ENCODE measurements at regions not wholly inside any gene's neighbourhood (a gene's known extent, or its start where the extent isn't known, plus 50 kb on each side); places are given as distances from the start of the nearest gene placed in this dataset.

DNA sequence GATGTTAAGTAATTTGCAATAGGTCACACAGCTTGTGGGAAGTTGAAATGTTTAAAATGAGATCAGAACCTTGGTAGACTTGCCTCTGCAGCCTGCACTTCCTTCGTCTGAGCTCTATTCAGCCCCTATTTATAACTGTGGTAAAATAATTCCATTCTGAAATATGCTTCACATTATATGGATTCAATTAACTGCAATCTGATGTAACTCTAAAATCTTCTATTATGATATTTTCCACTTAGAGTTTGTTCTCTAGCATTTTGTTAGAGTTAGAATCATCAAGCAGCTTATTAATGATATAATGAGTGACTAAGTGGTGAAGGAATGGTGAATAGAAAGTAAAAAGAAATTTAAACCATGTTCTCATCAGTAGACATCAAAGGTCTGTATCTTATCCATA lies 139.6 kb upstream of the ARHGAP28 start:
- TF ChIP-seq, protein P1, sequence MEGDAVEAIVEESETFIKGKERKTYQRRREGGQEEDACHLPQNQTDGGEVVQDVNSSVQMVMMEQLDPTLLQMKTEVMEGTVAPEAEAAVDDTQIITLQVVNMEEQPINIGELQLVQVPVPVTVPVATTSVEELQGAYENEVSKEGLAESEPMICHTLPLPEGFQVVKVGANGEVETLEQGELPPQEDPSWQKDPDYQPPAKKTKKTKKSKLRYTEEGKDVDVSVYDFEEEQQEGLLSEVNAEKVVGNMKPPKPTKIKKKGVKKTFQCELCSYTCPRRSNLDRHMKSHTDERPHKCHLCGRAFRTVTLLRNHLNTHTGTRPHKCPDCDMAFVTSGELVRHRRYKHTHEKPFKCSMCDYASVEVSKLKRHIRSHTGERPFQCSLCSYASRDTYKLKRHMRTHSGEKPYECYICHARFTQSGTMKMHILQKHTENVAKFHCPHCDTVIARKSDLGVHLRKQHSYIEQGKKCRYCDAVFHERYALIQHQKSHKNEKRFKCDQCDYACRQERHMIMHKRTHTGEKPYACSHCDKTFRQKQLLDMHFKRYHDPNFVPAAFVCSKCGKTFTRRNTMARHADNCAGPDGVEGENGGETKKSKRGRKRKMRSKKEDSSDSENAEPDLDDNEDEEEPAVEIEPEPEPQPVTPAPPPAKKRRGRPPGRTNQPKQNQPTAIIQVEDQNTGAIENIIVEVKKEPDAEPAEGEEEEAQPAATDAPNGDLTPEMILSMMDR (IDR thresholded peaks at IDR 0.05; ENCODE audit: extremely low read depth, missing control alignments): no peak
- no peak for DNase-seq (ENCODE audit: low spot score)

DNA sequence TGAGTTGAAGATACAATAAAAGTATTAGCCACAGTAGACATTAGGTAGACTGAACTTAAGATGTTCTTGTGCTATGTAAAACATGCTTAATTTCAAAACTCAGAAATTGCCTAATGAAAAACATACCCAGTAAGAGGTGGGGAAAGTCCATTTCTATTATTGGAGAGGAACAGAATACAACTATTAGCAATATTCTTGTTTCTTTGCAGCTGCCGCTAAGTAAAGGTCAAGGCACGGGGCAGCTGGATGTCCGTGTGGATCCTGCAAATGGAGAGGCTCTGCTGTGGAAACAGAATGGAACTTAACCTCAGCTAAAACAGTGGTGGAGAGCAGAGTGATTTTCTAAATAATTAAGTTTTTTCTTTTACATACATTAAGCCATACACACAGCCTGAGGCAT lies 139.2 kb upstream of the ARHGAP28 start:
- DNase-seq (ENCODE audit: low spot score): no peak
- TF ChIP-seq, protein P1 (IDR thresholded peaks at IDR 0.05; ENCODE audit: extremely low read depth, missing control alignments): no peak

DNA sequence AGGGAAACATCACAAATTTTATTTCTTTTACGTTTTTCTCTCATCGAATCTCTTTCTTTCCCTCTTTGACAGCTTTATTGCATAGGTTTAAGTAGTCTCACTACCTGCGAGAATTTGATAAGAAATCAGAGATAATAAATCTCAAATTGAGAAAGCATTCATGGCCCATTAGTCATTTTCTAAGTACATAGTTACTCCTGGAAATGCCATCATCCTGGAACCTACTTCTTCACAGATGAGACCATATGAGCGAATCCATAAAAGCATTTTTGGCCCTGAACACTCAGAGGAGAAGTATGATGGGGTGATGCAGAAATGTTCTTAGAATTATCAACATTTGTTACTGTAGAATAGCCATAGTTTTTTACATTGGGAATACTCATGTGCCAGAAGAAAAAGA lies 138.0 kb upstream of the ARHGAP28 start:
- no peak for DNase-seq (ENCODE audit: low spot score)
- TF ChIP-seq, protein P1 (IDR thresholded peaks at IDR 0.05; ENCODE audit: extremely low read depth, missing control alignments): no peak

DNA sequence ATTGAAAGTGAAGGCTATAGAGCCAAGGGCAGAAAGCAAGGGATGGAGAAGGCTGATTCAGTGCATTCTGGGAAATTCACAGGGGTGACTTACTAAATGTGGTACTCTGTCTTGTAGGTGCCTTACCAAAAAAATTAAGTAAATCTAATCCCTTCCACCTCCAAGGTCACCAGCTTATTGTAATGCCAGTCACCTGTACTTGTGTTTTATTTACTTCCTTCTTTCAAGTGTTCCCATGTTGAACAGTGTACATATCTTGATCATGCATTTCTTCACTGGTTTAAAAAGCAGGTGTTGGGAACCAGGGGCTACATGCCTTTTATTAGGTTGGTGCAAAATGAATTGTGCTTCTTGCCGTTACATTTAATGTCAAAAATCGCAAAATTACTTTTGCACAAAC lies 137.0 kb upstream of the ARHGAP28 start:
- TF ChIP-seq, protein P1 (IDR thresholded peaks at IDR 0.05; ENCODE audit: extremely low read depth, missing control alignments): no peak
- no peak for DNase-seq (ENCODE audit: low spot score)

DNA sequence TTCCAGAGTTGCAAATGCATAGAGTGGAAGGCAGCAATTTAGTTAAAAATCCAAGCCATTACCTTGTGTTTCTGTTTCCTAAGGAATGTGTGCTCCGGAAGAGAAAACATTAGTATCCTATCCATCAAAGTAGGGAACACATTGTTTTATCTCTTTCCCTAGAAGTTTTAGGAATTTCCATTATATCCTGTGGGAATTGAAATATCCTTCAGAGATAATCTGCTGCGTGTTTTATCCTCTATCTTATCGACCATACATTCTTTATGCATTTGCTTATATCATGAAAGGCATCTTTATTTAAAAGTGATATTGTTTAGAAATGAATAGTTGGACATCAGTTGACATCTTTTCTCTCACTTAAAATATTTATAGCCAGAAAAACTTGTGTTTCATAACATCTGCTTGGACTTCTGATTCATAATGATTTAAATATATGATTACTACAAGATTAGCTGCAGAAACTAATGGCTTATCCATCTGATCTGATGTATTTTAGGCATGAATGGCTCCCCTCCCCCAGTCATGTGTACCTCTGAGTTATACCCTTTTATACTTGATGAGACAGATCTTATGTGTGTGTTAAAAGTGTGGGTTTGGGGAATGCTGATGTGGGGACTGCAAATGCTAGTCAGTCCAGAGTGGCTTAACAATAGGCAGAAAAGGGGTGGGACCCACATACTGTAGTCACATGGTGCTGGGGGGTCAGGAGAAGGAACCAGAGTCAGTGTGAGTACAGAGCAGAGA lies 136.2 kb upstream of the ARHGAP28 start:
- TF ChIP-seq, protein P1 (IDR thresholded peaks at IDR 0.05; ENCODE audit: extremely low read depth, missing control alignments): no peak
- no peak for DNase-seq (ENCODE audit: low spot score)

DNA sequence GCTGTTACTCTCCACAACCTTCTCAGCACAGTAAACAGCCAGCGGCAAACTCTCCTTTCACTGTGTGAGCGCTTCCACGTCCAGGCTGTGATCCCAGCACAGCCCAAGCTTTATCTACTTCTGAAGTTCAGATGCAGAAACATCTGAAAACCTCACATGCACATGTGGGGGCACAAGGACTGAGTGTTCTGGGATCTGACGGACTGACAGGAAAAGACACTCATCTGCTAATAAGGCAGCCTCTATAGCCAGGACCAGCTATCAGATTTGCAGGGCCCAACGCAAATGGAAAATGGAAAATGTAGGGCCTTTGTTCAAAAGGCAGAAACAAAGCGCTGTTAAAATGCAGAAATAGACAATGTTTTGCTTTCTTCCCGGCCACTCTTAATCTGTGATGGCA lies 133.8 kb upstream of the ARHGAP28 start:
- TF ChIP-seq, protein P1 (IDR thresholded peaks at IDR 0.05; ENCODE audit: extremely low read depth, missing control alignments): no peak
- DNase-seq (ENCODE audit: low spot score): no peak

DNA sequence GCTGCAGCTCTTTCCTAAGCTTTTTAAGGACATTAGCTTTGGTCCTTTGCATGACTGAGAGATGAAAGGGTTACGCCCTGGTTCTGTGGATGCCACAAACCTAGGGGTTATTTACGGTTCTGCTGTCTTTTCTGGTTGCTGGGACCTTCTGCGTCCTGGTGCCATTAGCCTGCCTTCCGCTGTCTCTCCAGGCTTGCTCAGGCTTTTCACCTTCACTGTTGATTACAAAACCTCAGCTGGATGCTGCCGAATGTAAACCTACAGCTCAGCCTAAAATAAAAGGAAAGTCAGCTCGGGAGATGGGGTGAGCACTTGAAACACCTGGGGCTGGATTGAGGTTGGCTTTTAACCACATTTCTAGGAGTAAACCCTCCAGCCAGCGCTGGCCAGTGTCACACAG lies 130.9 kb upstream of the ARHGAP28 start:
- no peak for DNase-seq (ENCODE audit: low spot score)
- TF ChIP-seq, protein P1 (IDR thresholded peaks at IDR 0.05; ENCODE audit: extremely low read depth, missing control alignments): no peak

All from GM20000 (cell line).